H1 (cell line): ENCODE measurements at regions not wholly inside any gene's neighbourhood (a gene's known extent, or its start where the extent isn't known, plus 50 kb on each side); places are given as distances from the start of the nearest gene placed in this dataset.

Source experiments
- CEBPB ChIP-seq: IDR thresholded peaks from 2 replicates; pipeline ENCODE4 v1.6.1; 2012; ENCODE audit warnings: low read depth, low read length
- GABPA ChIP-seq: IDR thresholded peaks from 2 replicates; pipeline ENCODE4 v1.6.1; 2011; ENCODE audit warnings: mild to moderate bottlenecking, low read length, moderate library complexity, borderline replicate concordance; ENCODE audit not compliant: insufficient read depth
- JUND ChIP-seq: IDR thresholded peaks from 2 replicates; pipeline ENCODE4 v1.6.1; 2011; ENCODE audit warnings: mild to moderate bottlenecking, improper control_type of control experiment, low read length
- KDM4A ChIP-seq: IDR thresholded peaks from one replicate; pipeline ENCODE4 v1.7.1; 2012; ENCODE audit warnings: low read depth, mild to moderate bottlenecking, moderate library complexity, low read length, inconsistent platforms; ENCODE audit not compliant: severe bottlenecking
- RAD21 ChIP-seq, 2 experiments: IDR thresholded peaks in 1 of 2; conservative IDR thresholded peaks in 1 of 2; 2 replicates each; pipeline ENCODE4 v1.6.1; 2011; ENCODE audit warnings: low read depth in 2 of 2, low read length in 2 of 2, improper control_type of control experiment in 1 of 2, inconsistent platforms in 1 of 2, mild to moderate bottlenecking in 1 of 2, moderate library complexity in 1 of 2
- RBBP5 ChIP-seq: IDR thresholded peaks from 2 replicates; pipeline ENCODE4 v1.7.1; 2012; ENCODE audit warnings: low read depth, mild to moderate bottlenecking, inconsistent platforms, low read length, moderate library complexity, borderline replicate concordance
- SP1 ChIP-seq: IDR thresholded peaks from 2 replicates; pipeline ENCODE4 v1.6.1; 2011; ENCODE audit warnings: low read depth, low read length
- TF ChIP-seq, protein P1 (sequence below): fragments of 300-600 bp; sonication (generic); IDR thresholded peaks from 2 replicates; pipeline ENCODE4 v1.7.1; 2012; ENCODE audit warnings: low read length, moderate library complexity, mild to moderate bottlenecking, inconsistent platforms; ENCODE audit not compliant: insufficient replicate concordance

DNA sequence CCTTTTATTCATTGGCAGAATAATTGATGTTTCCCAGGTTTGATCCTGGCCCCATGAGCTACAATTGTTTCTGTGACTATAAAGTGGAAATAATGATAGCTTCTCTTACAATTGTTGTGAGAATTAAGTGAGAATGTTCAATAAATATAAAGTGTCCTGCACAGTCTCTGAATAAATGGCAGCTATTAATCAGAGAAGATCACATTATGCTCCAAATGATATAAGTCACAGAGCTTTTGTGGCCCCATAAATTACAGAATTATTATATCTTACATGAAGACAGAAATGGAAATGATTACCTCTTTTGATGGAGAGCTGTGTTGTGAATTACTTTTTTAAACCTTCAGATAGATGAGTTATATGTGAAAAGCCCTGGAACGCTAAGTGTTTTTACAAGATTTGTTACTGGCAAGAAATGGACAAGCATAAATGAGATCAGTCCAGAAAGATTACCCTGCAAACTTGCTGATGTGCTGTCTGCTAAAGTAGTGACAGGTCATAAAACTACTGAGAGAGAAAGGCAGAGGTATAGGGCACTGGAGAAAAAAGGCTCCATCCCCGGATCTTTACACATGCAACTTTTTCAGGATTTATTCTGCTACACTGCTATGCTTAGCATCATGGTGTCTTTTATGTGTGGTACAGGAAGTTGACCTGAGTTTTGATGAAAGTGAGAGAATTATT, 750.9 kb upstream of the GOT2 start (continued):
- TF ChIP-seq, protein P1, sequence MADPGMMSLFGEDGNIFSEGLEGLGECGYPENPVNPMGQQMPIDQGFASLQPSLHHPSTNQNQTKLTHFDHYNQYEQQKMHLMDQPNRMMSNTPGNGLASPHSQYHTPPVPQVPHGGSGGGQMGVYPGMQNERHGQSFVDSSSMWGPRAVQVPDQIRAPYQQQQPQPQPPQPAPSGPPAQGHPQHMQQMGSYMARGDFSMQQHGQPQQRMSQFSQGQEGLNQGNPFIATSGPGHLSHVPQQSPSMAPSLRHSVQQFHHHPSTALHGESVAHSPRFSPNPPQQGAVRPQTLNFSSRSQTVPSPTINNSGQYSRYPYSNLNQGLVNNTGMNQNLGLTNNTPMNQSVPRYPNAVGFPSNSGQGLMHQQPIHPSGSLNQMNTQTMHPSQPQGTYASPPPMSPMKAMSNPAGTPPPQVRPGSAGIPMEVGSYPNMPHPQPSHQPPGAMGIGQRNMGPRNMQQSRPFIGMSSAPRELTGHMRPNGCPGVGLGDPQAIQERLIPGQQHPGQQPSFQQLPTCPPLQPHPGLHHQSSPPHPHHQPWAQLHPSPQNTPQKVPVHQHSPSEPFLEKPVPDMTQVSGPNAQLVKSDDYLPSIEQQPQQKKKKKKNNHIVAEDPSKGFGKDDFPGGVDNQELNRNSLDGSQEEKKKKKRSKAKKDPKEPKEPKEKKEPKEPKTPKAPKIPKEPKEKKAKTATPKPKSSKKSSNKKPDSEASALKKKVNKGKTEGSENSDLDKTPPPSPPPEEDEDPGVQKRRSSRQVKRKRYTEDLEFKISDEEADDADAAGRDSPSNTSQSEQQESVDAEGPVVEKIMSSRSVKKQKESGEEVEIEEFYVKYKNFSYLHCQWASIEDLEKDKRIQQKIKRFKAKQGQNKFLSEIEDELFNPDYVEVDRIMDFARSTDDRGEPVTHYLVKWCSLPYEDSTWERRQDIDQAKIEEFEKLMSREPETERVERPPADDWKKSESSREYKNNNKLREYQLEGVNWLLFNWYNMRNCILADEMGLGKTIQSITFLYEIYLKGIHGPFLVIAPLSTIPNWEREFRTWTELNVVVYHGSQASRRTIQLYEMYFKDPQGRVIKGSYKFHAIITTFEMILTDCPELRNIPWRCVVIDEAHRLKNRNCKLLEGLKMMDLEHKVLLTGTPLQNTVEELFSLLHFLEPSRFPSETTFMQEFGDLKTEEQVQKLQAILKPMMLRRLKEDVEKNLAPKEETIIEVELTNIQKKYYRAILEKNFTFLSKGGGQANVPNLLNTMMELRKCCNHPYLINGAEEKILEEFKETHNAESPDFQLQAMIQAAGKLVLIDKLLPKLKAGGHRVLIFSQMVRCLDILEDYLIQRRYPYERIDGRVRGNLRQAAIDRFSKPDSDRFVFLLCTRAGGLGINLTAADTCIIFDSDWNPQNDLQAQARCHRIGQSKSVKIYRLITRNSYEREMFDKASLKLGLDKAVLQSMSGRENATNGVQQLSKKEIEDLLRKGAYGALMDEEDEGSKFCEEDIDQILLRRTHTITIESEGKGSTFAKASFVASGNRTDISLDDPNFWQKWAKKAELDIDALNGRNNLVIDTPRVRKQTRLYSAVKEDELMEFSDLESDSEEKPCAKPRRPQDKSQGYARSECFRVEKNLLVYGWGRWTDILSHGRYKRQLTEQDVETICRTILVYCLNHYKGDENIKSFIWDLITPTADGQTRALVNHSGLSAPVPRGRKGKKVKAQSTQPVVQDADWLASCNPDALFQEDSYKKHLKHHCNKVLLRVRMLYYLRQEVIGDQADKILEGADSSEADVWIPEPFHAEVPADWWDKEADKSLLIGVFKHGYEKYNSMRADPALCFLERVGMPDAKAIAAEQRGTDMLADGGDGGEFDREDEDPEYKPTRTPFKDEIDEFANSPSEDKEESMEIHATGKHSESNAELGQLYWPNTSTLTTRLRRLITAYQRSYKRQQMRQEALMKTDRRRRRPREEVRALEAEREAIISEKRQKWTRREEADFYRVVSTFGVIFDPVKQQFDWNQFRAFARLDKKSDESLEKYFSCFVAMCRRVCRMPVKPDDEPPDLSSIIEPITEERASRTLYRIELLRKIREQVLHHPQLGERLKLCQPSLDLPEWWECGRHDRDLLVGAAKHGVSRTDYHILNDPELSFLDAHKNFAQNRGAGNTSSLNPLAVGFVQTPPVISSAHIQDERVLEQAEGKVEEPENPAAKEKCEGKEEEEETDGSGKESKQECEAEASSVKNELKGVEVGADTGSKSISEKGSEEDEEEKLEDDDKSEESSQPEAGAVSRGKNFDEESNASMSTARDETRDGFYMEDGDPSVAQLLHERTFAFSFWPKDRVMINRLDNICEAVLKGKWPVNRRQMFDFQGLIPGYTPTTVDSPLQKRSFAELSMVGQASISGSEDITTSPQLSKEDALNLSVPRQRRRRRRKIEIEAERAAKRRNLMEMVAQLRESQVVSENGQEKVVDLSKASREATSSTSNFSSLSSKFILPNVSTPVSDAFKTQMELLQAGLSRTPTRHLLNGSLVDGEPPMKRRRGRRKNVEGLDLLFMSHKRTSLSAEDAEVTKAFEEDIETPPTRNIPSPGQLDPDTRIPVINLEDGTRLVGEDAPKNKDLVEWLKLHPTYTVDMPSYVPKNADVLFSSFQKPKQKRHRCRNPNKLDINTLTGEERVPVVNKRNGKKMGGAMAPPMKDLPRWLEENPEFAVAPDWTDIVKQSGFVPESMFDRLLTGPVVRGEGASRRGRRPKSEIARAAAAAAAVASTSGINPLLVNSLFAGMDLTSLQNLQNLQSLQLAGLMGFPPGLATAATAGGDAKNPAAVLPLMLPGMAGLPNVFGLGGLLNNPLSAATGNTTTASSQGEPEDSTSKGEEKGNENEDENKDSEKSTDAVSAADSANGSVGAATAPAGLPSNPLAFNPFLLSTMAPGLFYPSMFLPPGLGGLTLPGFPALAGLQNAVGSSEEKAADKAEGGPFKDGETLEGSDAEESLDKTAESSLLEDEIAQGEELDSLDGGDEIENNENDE: no peak
- TF ChIP-seq RAD21 (IDR thresholded peaks at IDR 0.05 in 1 of 2, conservative IDR thresholded peaks at IDR 0.05 in 1 of 2; ENCODE audit: low read depth in 2 of 2, low read length in 2 of 2) (no peak), GABPA (no peak), KDM4A (no peak), RBBP5 (no peak), SP1 (no peak), JUND (no peak), CEBPB (no peak)
